HepG2 (cell line): ENCODE measurements at regions not wholly inside any gene's neighbourhood (a gene's known extent, or its start where the extent isn't known, plus 50 kb on each side); places are given as distances from the start of the nearest gene placed in this dataset.

Experiments
- CBFB ChIP-seq: sonication (generic); formaldehyde crosslinking; IDR thresholded peaks from 2 replicates; pipeline ENCODE4 v1.4.0; 2020; ENCODE audit warnings: missing genetic modification reagents
- GLI4 ChIP-seq: sonication (generic); formaldehyde crosslinking; IDR thresholded peaks from 2 replicates; pipeline ENCODE4 v1.5.1; 2020; ENCODE audit warnings: missing genetic modification reagents, mild to moderate bottlenecking, moderate library complexity, borderline replicate concordance
- JDP2 ChIP-seq: sonication (generic); formaldehyde crosslinking; IDR thresholded peaks from 2 replicates; pipeline ENCODE4 v1.8.1; 2022; ENCODE audit warnings: missing genetic modification reagents, borderline replicate concordance
- KIAA2018 ChIP-seq: sonication (generic); formaldehyde crosslinking; IDR thresholded peaks from 2 replicates; pipeline ENCODE4 v1.5.0; 2020; ENCODE audit warnings: mild to moderate bottlenecking, missing genetic modification reagents, borderline replicate concordance
- MED13 ChIP-seq: sonication (generic); formaldehyde crosslinking; IDR thresholded peaks from 2 replicates; pipeline ENCODE4 v1.5.0; 2020; ENCODE audit warnings: missing genetic modification reagents
- MTF2 ChIP-seq: sonication (generic); formaldehyde crosslinking; IDR thresholded peaks from 2 replicates; pipeline ENCODE4 v1.5.0; 2020; ENCODE audit warnings: missing genetic modification reagents, borderline replicate concordance
- RXRA ChIP-seq: sonication (generic); formaldehyde crosslinking; IDR thresholded peaks from 2 replicates; pipeline ENCODE4 v1.5.1; 2020; ENCODE audit warnings: missing genetic modification reagents
- SIN3B ChIP-seq: fragments of 150-350 bp; IDR thresholded peaks from 2 replicates; pipeline ENCODE4 v1.6.1; 2014; ENCODE audit warnings: low read length
- ZNF337 ChIP-seq: sonication (generic); formaldehyde crosslinking; IDR thresholded peaks from 2 replicates; pipeline ENCODE4 v1.5.1; 2020; ENCODE audit warnings: missing genetic modification reagents, low read depth, mild to moderate bottlenecking, borderline replicate concordance
- ZNF547 ChIP-seq: sonication (generic); formaldehyde crosslinking; IDR thresholded peaks from 2 replicates; pipeline ENCODE4 v1.5.1; 2020; ENCODE audit warnings: mild to moderate bottlenecking, missing genetic modification reagents
- ZNF614 ChIP-seq: IDR thresholded peaks from 2 replicates; pipeline ENCODE4 v1.6.1; 2018; ENCODE audit warnings: missing biosample characterization, missing genetic modification reagents, inconsistent platforms, borderline replicate concordance
- ZNF772 ChIP-seq: sonication (generic); formaldehyde crosslinking; IDR thresholded peaks from 2 replicates; pipeline ENCODE4 v1.5.0; 2020; ENCODE audit warnings: mild to moderate bottlenecking, missing genetic modification reagents
- TF ChIP-seq, protein P1 (sequence below): sonication (generic); formaldehyde crosslinking; IDR thresholded peaks from 2 replicates; pipeline ENCODE4 v1.4.0; 2020; ENCODE audit warnings: mild to moderate bottlenecking, missing genetic modification reagents
- TF ChIP-seq, protein P2 (sequence below): sonication (generic); formaldehyde crosslinking; IDR thresholded peaks from 2 replicates; pipeline ENCODE4 v1.9.0; 2021; ENCODE audit warnings: missing genetic modification reagents, borderline replicate concordance
- TF ChIP-seq, protein P3 (sequence below): IDR thresholded peaks from 2 replicates; pipeline ENCODE4 v1.6.1; 2016; ENCODE audit warnings: mild to moderate bottlenecking, missing biosample characterization, missing genetic modification reagents

GRCh38 chr9:113657765-113658544 is 194.4 kb downstream of the RGS3 start (continued):
- TF ChIP-seq KIAA2018: no peak
- no peak for TF ChIP-seq ZNF547 (CRISPR knock-in tag)
- no peak for TF ChIP-seq ZNF337 (CRISPR knock-in tag)
- TF ChIP-seq MED13 (CRISPR knock-in tag): no peak
- TF ChIP-seq RXRA: 0 out of 2 replicates have a peak, but pooled peaks have one; percentile 24
- TF ChIP-seq ZNF614 (CRISPR knock-in tag): peak; percentile 42; the same call in 1 of the 2 replicates
- no peak for TF ChIP-seq GLI4
- TF ChIP-seq, protein P1, sequence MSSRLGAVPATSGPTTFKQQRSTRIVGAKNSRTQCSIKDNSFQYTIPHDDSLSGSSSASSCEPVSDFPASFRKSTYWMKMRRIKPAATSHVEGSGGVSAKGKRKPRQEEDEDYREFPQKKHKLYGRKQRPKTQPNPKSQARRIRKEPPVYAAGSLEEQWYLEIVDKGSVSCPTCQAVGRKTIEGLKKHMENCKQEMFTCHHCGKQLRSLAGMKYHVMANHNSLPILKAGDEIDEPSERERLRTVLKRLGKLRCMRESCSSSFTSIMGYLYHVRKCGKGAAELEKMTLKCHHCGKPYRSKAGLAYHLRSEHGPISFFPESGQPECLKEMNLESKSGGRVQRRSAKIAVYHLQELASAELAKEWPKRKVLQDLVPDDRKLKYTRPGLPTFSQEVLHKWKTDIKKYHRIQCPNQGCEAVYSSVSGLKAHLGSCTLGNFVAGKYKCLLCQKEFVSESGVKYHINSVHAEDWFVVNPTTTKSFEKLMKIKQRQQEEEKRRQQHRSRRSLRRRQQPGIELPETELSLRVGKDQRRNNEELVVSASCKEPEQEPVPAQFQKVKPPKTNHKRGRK (CRISPR knock-in tag): no peak
- no peak for TF ChIP-seq CBFB
- no peak for TF ChIP-seq MTF2 (CRISPR knock-in tag)
- TF ChIP-seq ZNF772: no peak
- no peak for TF ChIP-seq JDP2
- TF ChIP-seq SIN3B: 0 out of 2 replicates have a peak, but pooled peaks have one; percentile 36
- TF ChIP-seq, protein P2, sequence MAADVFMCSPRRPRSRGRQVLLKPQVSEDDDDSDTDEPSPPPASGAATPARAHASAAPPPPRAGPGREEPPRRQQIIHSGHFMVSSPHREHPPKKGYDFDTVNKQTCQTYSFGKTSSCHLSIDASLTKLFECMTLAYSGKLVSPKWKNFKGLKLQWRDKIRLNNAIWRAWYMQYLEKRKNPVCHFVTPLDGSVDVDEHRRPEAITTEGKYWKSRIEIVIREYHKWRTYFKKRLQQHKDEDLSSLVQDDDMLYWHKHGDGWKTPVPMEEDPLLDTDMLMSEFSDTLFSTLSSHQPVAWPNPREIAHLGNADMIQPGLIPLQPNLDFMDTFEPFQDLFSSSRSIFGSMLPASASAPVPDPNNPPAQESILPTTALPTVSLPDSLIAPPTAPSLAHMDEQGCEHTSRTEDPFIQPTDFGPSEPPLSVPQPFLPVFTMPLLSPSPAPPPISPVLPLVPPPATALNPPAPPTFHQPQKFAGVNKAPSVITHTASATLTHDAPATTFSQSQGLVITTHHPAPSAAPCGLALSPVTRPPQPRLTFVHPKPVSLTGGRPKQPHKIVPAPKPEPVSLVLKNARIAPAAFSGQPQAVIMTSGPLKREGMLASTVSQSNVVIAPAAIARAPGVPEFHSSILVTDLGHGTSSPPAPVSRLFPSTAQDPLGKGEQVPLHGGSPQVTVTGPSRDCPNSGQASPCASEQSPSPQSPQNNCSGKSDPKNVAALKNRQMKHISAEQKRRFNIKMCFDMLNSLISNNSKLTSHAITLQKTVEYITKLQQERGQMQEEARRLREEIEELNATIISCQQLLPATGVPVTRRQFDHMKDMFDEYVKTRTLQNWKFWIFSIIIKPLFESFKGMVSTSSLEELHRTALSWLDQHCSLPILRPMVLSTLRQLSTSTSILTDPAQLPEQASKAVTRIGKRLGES (CRISPR knock-in tag): no peak
- TF ChIP-seq, protein P3, sequence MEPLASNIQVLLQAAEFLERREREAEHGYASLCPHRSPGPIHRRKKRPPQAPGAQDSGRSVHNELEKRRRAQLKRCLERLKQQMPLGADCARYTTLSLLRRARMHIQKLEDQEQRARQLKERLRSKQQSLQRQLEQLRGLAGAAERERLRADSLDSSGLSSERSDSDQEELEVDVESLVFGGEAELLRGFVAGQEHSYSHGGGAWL (CRISPR knock-in tag): no peak
